ENCODE measurements at regions not wholly inside any gene's neighbourhood (a gene's known extent, or its start where the extent isn't known, plus 50 kb on each side); places are given as distances from the start of the nearest gene placed in this dataset.
"Not testable (repeated sequence)": the region's sequence is repeated elsewhere in the genome, so short reads cannot be mapped to it uniquely, and the experiment has no call there.

DNA sequence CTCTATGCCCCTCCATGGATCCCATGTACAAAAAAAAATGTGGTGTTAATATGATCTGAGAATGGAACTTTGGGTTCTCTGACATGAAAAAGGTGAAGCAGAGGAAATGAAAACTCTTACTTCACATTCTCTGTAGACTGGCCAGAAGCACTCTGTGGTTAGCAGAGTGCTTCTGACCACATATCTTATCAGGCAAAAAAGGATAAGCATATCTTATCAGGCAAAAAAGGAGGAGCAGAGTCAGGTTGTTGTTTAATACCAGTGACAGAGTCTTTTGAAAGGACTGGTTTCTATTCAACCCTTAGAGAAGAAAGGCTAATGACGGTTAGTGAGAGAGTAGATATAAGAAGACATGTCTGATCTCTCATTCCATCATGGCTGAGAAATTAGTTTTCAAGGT, 1404.8 kb downstream of the SLITRK1 start:
- peaks cover 0 to 7% (median 0%) of the 10 kb centered on the region in 7 donors for H3K9me3 Mint-ChIP-seq
- Histone ChIP-seq H3K4me3 (replicated peaks in 1 of 3; ENCODE audit: low read depth in 2 of 3, low read length in 3 of 3) (no peak overlapping the region), H3K9ac (ENCODE audit: insufficient read depth, low read length, poor library complexity, severe bottlenecking) (no peak overlapping the region), H3K27me3 (ENCODE audit: control insufficient read depth in 2 of 2, insufficient read depth in 2 of 2, low read length in 2 of 2) (no peaks in the 10 kb centered on the region), H3K9me3 (replicated peaks in 1 of 2; ENCODE audit: control insufficient read depth in 1 of 2, insufficient read depth in 1 of 2, low read length in 2 of 2) (no peaks in the 10 kb centered on the region), H2AFZ (ENCODE audit: insufficient read depth, low read depth, low read length, poor library complexity, severe bottlenecking) (no peak overlapping the region), H3K36me3 (replicated peaks in 1 of 2; ENCODE audit: control insufficient read depth in 1 of 2, insufficient read depth in 2 of 2, low read length in 2 of 2) (no peaks in the 10 kb centered on the region), H4K20me1 (ENCODE audit: insufficient read depth, low read length) (no peaks in the 10 kb centered on the region), H3K79me2 (ENCODE audit: insufficient read depth, low read length) (no peaks in the 10 kb centered on the region), H3K4me1 (ENCODE audit: control insufficient read depth in 1 of 2, insufficient read depth in 2 of 2, low read length in 2 of 2) (no peaks in the 10 kb centered on the region), H3K4me2 (replicated peaks; ENCODE audit: extremely low read depth, low read length, poor library complexity, severe bottlenecking) (no peak overlapping the region), H3K27ac (ENCODE audit: low read depth in 1 of 2, low read length in 2 of 2) (no peak overlapping the region)
- H3K27ac Mint-ChIP-seq, result no peak overlapping the region
- 80% methylated on average over 1 of the region's 1 CpG for WGBS (ENCODE audit: insufficient coverage)
- no peaks in the 10 kb centered on the region for H3K27me3 Mint-ChIP-seq (ENCODE audit: low read depth in 3 of 3)
- no peak overlapping the region for H3K4me3 Mint-ChIP-seq
- H3K4me1 Mint-ChIP-seq, result no peaks in the 10 kb centered on the region
- no peak for DNase-seq
- TF ChIP-seq, protein P1, sequence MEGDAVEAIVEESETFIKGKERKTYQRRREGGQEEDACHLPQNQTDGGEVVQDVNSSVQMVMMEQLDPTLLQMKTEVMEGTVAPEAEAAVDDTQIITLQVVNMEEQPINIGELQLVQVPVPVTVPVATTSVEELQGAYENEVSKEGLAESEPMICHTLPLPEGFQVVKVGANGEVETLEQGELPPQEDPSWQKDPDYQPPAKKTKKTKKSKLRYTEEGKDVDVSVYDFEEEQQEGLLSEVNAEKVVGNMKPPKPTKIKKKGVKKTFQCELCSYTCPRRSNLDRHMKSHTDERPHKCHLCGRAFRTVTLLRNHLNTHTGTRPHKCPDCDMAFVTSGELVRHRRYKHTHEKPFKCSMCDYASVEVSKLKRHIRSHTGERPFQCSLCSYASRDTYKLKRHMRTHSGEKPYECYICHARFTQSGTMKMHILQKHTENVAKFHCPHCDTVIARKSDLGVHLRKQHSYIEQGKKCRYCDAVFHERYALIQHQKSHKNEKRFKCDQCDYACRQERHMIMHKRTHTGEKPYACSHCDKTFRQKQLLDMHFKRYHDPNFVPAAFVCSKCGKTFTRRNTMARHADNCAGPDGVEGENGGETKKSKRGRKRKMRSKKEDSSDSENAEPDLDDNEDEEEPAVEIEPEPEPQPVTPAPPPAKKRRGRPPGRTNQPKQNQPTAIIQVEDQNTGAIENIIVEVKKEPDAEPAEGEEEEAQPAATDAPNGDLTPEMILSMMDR (IDR thresholded peaks at IDR 0.05), result no peak
- intact Hi-C loops (cut with micrococcal nuclease), result no loop called here
- H3K36me3 Mint-ChIP-seq, result no peaks in the 10 kb centered on the region

DNA sequence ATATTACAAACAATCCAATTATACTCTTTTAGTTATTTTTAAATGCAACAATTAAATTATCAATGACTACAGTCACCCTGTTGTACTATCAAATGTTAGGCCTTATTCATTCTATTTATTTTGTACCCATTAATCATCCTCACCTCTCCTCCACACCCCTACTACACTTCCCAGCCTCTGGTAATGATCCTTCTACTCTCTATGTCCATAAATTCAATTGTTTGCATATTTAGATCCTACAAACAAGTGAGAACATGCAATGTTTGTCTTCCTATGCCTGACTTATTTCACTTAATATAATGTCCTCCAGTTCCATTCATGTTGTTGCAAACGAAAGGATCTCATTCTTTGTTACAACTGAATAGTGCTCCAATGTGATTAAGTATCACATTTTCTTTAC, 1414.6 kb downstream of the SLITRK1 start:
- H3K27ac Mint-ChIP-seq, result no peak overlapping the region
- WGBS (ENCODE audit: insufficient coverage), result no CpG with 5 or more reads among the region's 1 CpG

GRCh38 chr13:82459575-82459974, 1422.7 kb downstream of the SLITRK1 start:
- H4K20me1 ChIP-seq (ENCODE audit: insufficient read depth, low read length); H3K9ac ChIP-seq (ENCODE audit: insufficient read depth, low read length, poor library complexity, severe bottlenecking); H3K27ac ChIP-seq (ENCODE audit: low read depth in 1 of 2, low read length in 2 of 2); H3K36me3 Mint-ChIP-seq; H3K4me3 Mint-ChIP-seq; H3K4me3 ChIP-seq (replicated peaks in 1 of 3; ENCODE audit: low read depth in 2 of 3, low read length in 3 of 3); H3K27ac Mint-ChIP-seq; H3K79me2 ChIP-seq (ENCODE audit: insufficient read depth, low read length); H3K27me3 ChIP-seq (ENCODE audit: control insufficient read depth in 2 of 2, insufficient read depth in 2 of 2, low read length in 2 of 2); H2AFZ ChIP-seq (ENCODE audit: insufficient read depth, low read depth, low read length, poor library complexity, severe bottlenecking); H3K4me1 Mint-ChIP-seq; intact Hi-C loops (cut with micrococcal nuclease); H3K27me3 Mint-ChIP-seq (ENCODE audit: low read depth in 3 of 3); H3K36me3 ChIP-seq (replicated peaks in 1 of 2; ENCODE audit: control insufficient read depth in 1 of 2, insufficient read depth in 2 of 2, low read length in 2 of 2); H3K4me1 ChIP-seq (ENCODE audit: control insufficient read depth in 1 of 2, insufficient read depth in 2 of 2, low read length in 2 of 2); H3K4me2 ChIP-seq (replicated peaks; ENCODE audit: extremely low read depth, low read length, poor library complexity, severe bottlenecking); DNase-seq: not testable (repeated sequence)
- WGBS (ENCODE audit: insufficient coverage), result 75% methylated on average over 4 of the region's 4 CpGs
- H3K9me3 ChIP-seq (replicated peaks in 1 of 2; ENCODE audit: control insufficient read depth in 1 of 2, insufficient read depth in 1 of 2, low read length in 2 of 2), result peaks cover 11 to 23% of the 10 kb centered on the region in 2 donors
- peaks cover 5 to 23% (median 12%) of the 10 kb centered on the region in 7 donors for H3K9me3 Mint-ChIP-seq

More for the DNA sequence above, 1414.6 kb downstream of the SLITRK1 start:
- TF ChIP-seq, protein P1 (IDR thresholded peaks at IDR 0.05), result no peak
- H3K4me3 ChIP-seq (replicated peaks in 1 of 3; ENCODE audit: low read depth in 2 of 3, low read length in 3 of 3), result no peak overlapping the region
- no peak overlapping the region for H3K4me3 Mint-ChIP-seq
- H3K79me2 ChIP-seq (ENCODE audit: insufficient read depth, low read length), result no peaks in the 10 kb centered on the region
- H3K9me3 ChIP-seq (replicated peaks in 1 of 2; ENCODE audit: control insufficient read depth in 1 of 2, insufficient read depth in 1 of 2, low read length in 2 of 2), result no peaks in the 10 kb centered on the region
- H3K4me1 Mint-ChIP-seq, result no peaks in the 10 kb centered on the region
- H3K27ac ChIP-seq (ENCODE audit: low read depth in 1 of 2, low read length in 2 of 2), result no peak overlapping the region
- no peak for DNase-seq
- H3K4me1 ChIP-seq (ENCODE audit: control insufficient read depth in 1 of 2, insufficient read depth in 2 of 2, low read length in 2 of 2), result no peaks in the 10 kb centered on the region
- H3K9me3 Mint-ChIP-seq, result peaks cover 0 to 5% (median 2%) of the 10 kb centered on the region in 7 donors
- no peaks in the 10 kb centered on the region for H3K36me3 ChIP-seq (replicated peaks in 1 of 2; ENCODE audit: control insufficient read depth in 1 of 2, insufficient read depth in 2 of 2, low read length in 2 of 2)
- H3K4me2 ChIP-seq (replicated peaks; ENCODE audit: extremely low read depth, low read length, poor library complexity, severe bottlenecking), result no peak overlapping the region
- intact Hi-C loops (cut with micrococcal nuclease), result no loop called here
- H3K36me3 Mint-ChIP-seq, result no peaks in the 10 kb centered on the region
- H3K27me3 Mint-ChIP-seq (ENCODE audit: low read depth in 3 of 3), result no peaks in the 10 kb centered on the region
- H2AFZ ChIP-seq (ENCODE audit: insufficient read depth, low read depth, low read length, poor library complexity, severe bottlenecking), result no peak overlapping the region
- H4K20me1 ChIP-seq (ENCODE audit: insufficient read depth, low read length), result no peaks in the 10 kb centered on the region
- H3K9ac ChIP-seq (ENCODE audit: insufficient read depth, low read length, poor library complexity, severe bottlenecking), result no peak overlapping the region
- H3K27me3 ChIP-seq (ENCODE audit: control insufficient read depth in 2 of 2, insufficient read depth in 2 of 2, low read length in 2 of 2), result no peaks in the 10 kb centered on the region

Data from CD14-positive monocyte (primary cell).